ENCODE measurements at regions not wholly inside any gene's neighbourhood (a gene's known extent, or its start where the extent isn't known, plus 50 kb on each side); places are given as distances from the start of the nearest gene placed in this dataset.

DNA sequence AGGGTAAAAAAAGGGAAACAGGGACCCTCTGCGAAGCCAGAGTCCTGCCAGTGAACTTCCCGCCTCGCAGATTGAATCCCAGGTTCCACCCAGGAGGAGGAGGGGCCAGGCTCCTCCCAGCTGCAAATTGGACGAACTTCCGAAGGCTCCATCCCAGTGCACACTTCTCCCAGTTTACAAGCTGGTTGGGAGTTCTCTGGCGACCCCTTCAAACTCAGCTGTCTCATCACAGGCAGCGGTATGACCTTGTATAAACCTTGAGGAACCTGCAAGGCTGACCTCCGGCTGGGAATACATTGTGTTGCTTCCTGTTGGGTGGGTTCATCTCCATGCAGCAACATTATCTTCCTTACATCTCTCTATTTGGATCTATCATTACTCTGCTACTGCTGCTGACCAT lies 962.7 kb downstream of the GRIK2 start:
- Histone ChIP-seq H3K4me2 (ENCODE audit: insufficient read depth in 1 of 2, low read depth in 2 of 2, low read length in 2 of 2) (peak overlapping the region in 1 of 2 experiments; percentile 31; a peak in 1 of 4 replicates), H2BK5ac (ENCODE audit: low read depth, low read length) (peak overlapping the region; percentile 24; the same call in 1 of the 2 replicates), H3K4me1 (replicated peaks in 1 of 4; ENCODE audit: control insufficient read depth in 3 of 4, insufficient read depth in 4 of 4, low read length in 3 of 4) (peaks cover 0 to 7% (median 2%) of the 10 kb centered on the region in 4 experiments; a peak in 3 of 7 replicates), H3K18ac (ENCODE audit: extremely low read depth, low read length) (peak overlapping the region; percentile 60; the same call in 1 of the 2 replicates), H3K9me3 (ENCODE audit: insufficient read depth in 2 of 2, low read depth in 1 of 2, low read length in 1 of 2) (no peaks in the 10 kb centered on the region), H3K27ac (ENCODE audit: low read depth, low read length) (no peak overlapping the region), H4K5ac (ENCODE audit: insufficient read length, low read depth, low read length) (no peak overlapping the region), H2BK12ac (ENCODE audit: low read depth, low read length) (0 out of 2 replicates have a peak overlapping the region, but pooled peaks have one; percentile 60), H2AK5ac (ENCODE audit: low read depth, low read length) (no peak overlapping the region), H3K23me2 (ENCODE audit: low read depth, low read length) (no peaks in the 10 kb centered on the region), H3K4ac (replicated peaks; ENCODE audit: insufficient read length, low read depth, low read length) (no peak overlapping the region), H2AFZ (ENCODE audit: low read length) (no peak overlapping the region), H3K9ac (replicated peaks in 1 of 4; ENCODE audit: extremely low read depth in 1 of 4, low read depth in 3 of 4, low read length in 3 of 4) (no peak overlapping the region), H3K4me3 (ENCODE audit: extremely low read depth in 1 of 4, insufficient read depth in 2 of 4, low read depth in 3 of 4, low read length in 4 of 4) (no peak overlapping the region), H3K14ac (ENCODE audit: insufficient read length) (no peak overlapping the region), H3K56ac (replicated peaks; ENCODE audit: insufficient read length, low read depth, low read length) (no peak overlapping the region), H2BK120ac (replicated peaks; ENCODE audit: low read depth, low read length) (no peak overlapping the region), H4K8ac (ENCODE audit: extremely low read depth, insufficient read depth, low read length) (peak overlapping the region; percentile 28; the same call in 1 of the 2 replicates), H2BK15ac (ENCODE audit: low read length) (no peak overlapping the region), H3K79me2 (ENCODE audit: control insufficient read depth in 1 of 2, insufficient read depth in 2 of 2, low read length in 2 of 2) (no peaks in the 10 kb centered on the region), H2BK20ac (ENCODE audit: low read length) (no peak overlapping the region), H3K23ac (ENCODE audit: insufficient read length) (no peak overlapping the region), H4K20me1 (replicated peaks in 1 of 2; ENCODE audit: control insufficient read depth in 1 of 2, insufficient read depth in 2 of 2, low read length in 2 of 2) (no peaks in the 10 kb centered on the region), H3K36me3 (ENCODE audit: control insufficient read depth in 2 of 4, insufficient read depth in 4 of 4, low read length in 3 of 4) (no peaks in the 10 kb centered on the region), H3K27me3 (replicated peaks in 1 of 4; ENCODE audit: control insufficient read depth in 3 of 4, extremely low read depth in 1 of 4, insufficient read depth in 3 of 4, low read length in 3 of 4) (no peaks in the 10 kb centered on the region), H4K91ac (replicated peaks; ENCODE audit: insufficient read length, low read length) (no peak overlapping the region), H3K79me1 (ENCODE audit: low read depth, low read length) (no peaks in the 10 kb centered on the region)
- ChIA-PET CTCF (ENCODE audit: partially characterized antibody) (no interaction called here), POLR2A (ENCODE audit: partially characterized antibody) (no interaction called here)
- TF ChIP-seq GABPA (IDR thresholded peaks at IDR 0.05; ENCODE audit: borderline replicate concordance, insufficient read depth, low read length) (no peak), CHD2 (IDR thresholded peaks at IDR 0.05; ENCODE audit: low read length) (no peak), CBX8 (IDR thresholded peaks at IDR 0.05; ENCODE audit: borderline replicate concordance, low read depth, low read length) (no peak), NRF1 (IDR thresholded peaks at IDR 0.05; ENCODE audit: low read depth, low read length) (no peak), USF2 (IDR thresholded peaks at IDR 0.05; ENCODE audit: low read length) (no peak), BCL11A (IDR thresholded peaks at IDR 0.05; ENCODE audit: low read depth in 2 of 2, low read length in 2 of 2) (no peak), TAF1 (IDR thresholded peaks at IDR 0.05; ENCODE audit: low read depth, low read length) (no peak), SRF (IDR thresholded peaks at IDR 0.05; ENCODE audit: low read depth, low read length) (no peak), TEAD4 (IDR thresholded peaks at IDR 0.05; ENCODE audit: low read depth, low read length) (no peak), SIN3A (conservative IDR thresholded peaks at IDR 0.05 in 1 of 2, IDR thresholded peaks at IDR 0.05 in 1 of 2; ENCODE audit: low read depth in 1 of 2, low read length in 2 of 2) (no peak), EGR1 (IDR thresholded peaks at IDR 0.05; ENCODE audit: borderline replicate concordance, low read depth, low read length) (no peak), CTBP2 (IDR thresholded peaks at IDR 0.05; ENCODE audit: borderline replicate concordance, insufficient read depth, insufficient read length, low read length) (no peak)
- DNase-seq (ENCODE audit: low read depth in 1 of 2, low spot score in 2 of 2) (no peak), FAIRE-seq (no peak)
- 91% methylated on average over 5 of the region's 8 CpGs; no CpG with 5 or more reads in 1 of the 2 experiments for WGBS, 2 experiments (ENCODE audit: extremely low coverage in 1 of 2, insufficient coverage in 1 of 2, insufficient read length in 1 of 2, insufficient replicate concordance in 2 of 2, low coverage in 1 of 2, low lambda C conversion rate in 2 of 2, missing lambda C conversion rate in 1 of 2)

Data from H1 (cell line).